SKM-1 treated with dmso at 0.1 percent for 144 hours (cell line): ENCODE measurements at regions not wholly inside any gene's neighbourhood (a gene's known extent, or its start where the extent isn't known, plus 50 kb on each side); places are given as distances from the start of the nearest gene placed in this dataset.

Source experiments
- DNase-seq: peaks from one replicate; lab custom pipeline; 2025; ENCODE audit not compliant: unreplicated experiment; lab: John Stamatoyannopoulos, UW

GRCh38 chr13:111394211-111394922 lies 73.9 kb downstream of the TEX29 start:
- DNase-seq, result no peak

GRCh38 chr13:111395511-111396393 lies 75.3 kb downstream of the TEX29 start:
- DNase-seq, result no peak

GRCh38 chr13:111396457-111396856 lies 76.0 kb downstream of the TEX29 start:
- no peak for DNase-seq

- DNase-seq, result no peak
Measured at GRCh38 chr13:111397202-111397880, 76.9 kb downstream of the TEX29 start.

- no peak for DNase-seq
Measured at GRCh38 chr13:111398196-111398595, 77.8 kb downstream of the TEX29 start.

GRCh38 chr13:111398715-111399299 lies 78.4 kb downstream of the TEX29 start:
- no peak for DNase-seq

- DNase-seq, result no peak
Measured at GRCh38 chr13:111399334-111399733, 78.9 kb downstream of the TEX29 start.

- no peak for DNase-seq
Measured at GRCh38 chr13:111399776-111400538, 79.5 kb downstream of the TEX29 start.

GRCh38 chr13:111401151-111401550 lies 80.7 kb downstream of the TEX29 start:
- DNase-seq, result no peak

- no peak for DNase-seq
Measured at GRCh38 chr13:111401755-111402154, 81.3 kb downstream of the TEX29 start.

GRCh38 chr13:111402441-111402840 lies 82.0 kb downstream of the TEX29 start:
- DNase-seq, result no peak

- no peak for DNase-seq
Measured at GRCh38 chr13:111403266-111403665, 82.8 kb downstream of the TEX29 start.

GRCh38 chr13:111404746-111405145 lies 84.3 kb downstream of the TEX29 start:
- no peak for DNase-seq

- DNase-seq, result no peak
Measured at GRCh38 chr13:111406636-111407035, 86.2 kb downstream of the TEX29 start.

GRCh38 chr13:111407381-111408131 lies 87.1 kb downstream of the TEX29 start:
- DNase-seq, result no peak

- no peak for DNase-seq
Measured at GRCh38 chr13:111409413-111409812, 89.0 kb downstream of the TEX29 start.

- DNase-seq, result no peak
Measured at GRCh38 chr13:111410232-111411021, 90.0 kb downstream of the TEX29 start.

- no peak for DNase-seq
Measured at GRCh38 chr13:111411151-111411858, 90.9 kb downstream of the TEX29 start.
